ENCODE measurements at regions not wholly inside any gene's neighbourhood (a gene's known extent, or its start where the extent isn't known, plus 50 kb on each side); places are given as distances from the start of the nearest gene placed in this dataset.

GRCh38 chr4:32771491-32771890 is 2051.3 kb downstream of the PCDH7 start:
- H3K27me3 ChIP-seq (ENCODE audit: control insufficient read depth in 1 of 2, insufficient read depth in 2 of 2, low read length in 2 of 2), result no peaks in the 10 kb centered on the region
- no peaks in the 10 kb centered on the region for H3K36me3 ChIP-seq (ENCODE audit: insufficient read depth, low read length)
- no peaks in the 10 kb centered on the region for H3K4me1 Mint-ChIP-seq (ENCODE audit: low read depth)
- H3K4me1 ChIP-seq (ENCODE audit: insufficient read depth, low read length), result no peaks in the 10 kb centered on the region
- CTCF ChIA-PET, result no interaction called here
- no peaks in the 10 kb centered on the region for H3K27me3 Mint-ChIP-seq
- ATAC-seq (ENCODE audit: poor library complexity), result no peak
- no peak overlapping the region for H3K4me3 Mint-ChIP-seq
- peaks cover 11% of the 10 kb centered on the region for H3K9me3 Mint-ChIP-seq
- no peak for TF ChIP-seq CTCF (IDR thresholded peaks at IDR 0.05)
- H3K27ac ChIP-seq (ENCODE audit: low read depth in 1 of 2, low read length in 2 of 2), result no peak overlapping the region
- DNase-seq, result no peak
- intact Hi-C loops (cut with DNase I, micrococcal nuclease), result no loop called here
- POLR2A ChIA-PET, result no interaction called here
- H3K9me3 ChIP-seq (ENCODE audit: control insufficient read depth in 1 of 2, insufficient read depth in 1 of 2, low read length in 2 of 2), result peaks cover 0 to 3% of the 10 kb centered on the region in 2 experiments
- H3K4me3 ChIP-seq (ENCODE audit: low read length), result no peak overlapping the region
- H3K36me3 Mint-ChIP-seq (ENCODE audit: low read depth), result no peaks in the 10 kb centered on the region
- no peak overlapping the region for H3K27ac Mint-ChIP-seq

- Mint-ChIP-seq H3K9me3 (peaks cover 14% of the 10 kb centered on the region), H3K36me3 (ENCODE audit: low read depth) (no peaks in the 10 kb centered on the region), H3K4me3 (no peak overlapping the region), H3K4me1 (ENCODE audit: low read depth) (no peaks in the 10 kb centered on the region), H3K27me3 (no peaks in the 10 kb centered on the region), H3K27ac (no peak overlapping the region)
- Histone ChIP-seq H3K4me1 (ENCODE audit: insufficient read depth, low read length) (no peaks in the 10 kb centered on the region), H3K36me3 (ENCODE audit: insufficient read depth, low read length) (no peaks in the 10 kb centered on the region), H3K9me3 (ENCODE audit: control insufficient read depth in 1 of 2, insufficient read depth in 1 of 2, low read length in 2 of 2) (peaks cover 0 to 4% of the 10 kb centered on the region in 2 experiments), H3K4me3 (ENCODE audit: low read length) (no peak overlapping the region), H3K27ac (ENCODE audit: low read depth in 1 of 2, low read length in 2 of 2) (no peak overlapping the region), H3K27me3 (ENCODE audit: control insufficient read depth in 1 of 2, insufficient read depth in 2 of 2, low read length in 2 of 2) (no peaks in the 10 kb centered on the region)
- ATAC-seq (ENCODE audit: poor library complexity) (no peak), DNase-seq (no peak)
- POLR2A ChIA-PET, result no interaction called here
- CTCF ChIA-PET, result no interaction called here
- TF ChIP-seq CTCF (IDR thresholded peaks at IDR 0.05), result no peak
- intact Hi-C loops (cut with DNase I, micrococcal nuclease), result no loop called here
Measured at GRCh38 chr4:32775049-32775448, 2054.9 kb downstream of the PCDH7 start.

GRCh38 chr4:32776435-32777203 is 2056.4 kb downstream of the PCDH7 start:
- intact Hi-C loops (cut with DNase I, micrococcal nuclease), result no loop called here
- CTCF ChIA-PET, result no interaction called here
- no peaks in the 10 kb centered on the region for H3K36me3 ChIP-seq (ENCODE audit: insufficient read depth, low read length)
- H3K4me1 Mint-ChIP-seq (ENCODE audit: low read depth), result no peaks in the 10 kb centered on the region
- H3K27ac ChIP-seq (ENCODE audit: low read depth in 1 of 2, low read length in 2 of 2), result no peak overlapping the region
- DNase-seq, result no peak
- TF ChIP-seq CTCF (IDR thresholded peaks at IDR 0.05), result no peak
- H3K4me3 ChIP-seq (ENCODE audit: low read length), result no peak overlapping the region
- no peak overlapping the region for H3K4me3 Mint-ChIP-seq
- H3K27me3 ChIP-seq (ENCODE audit: control insufficient read depth in 1 of 2, insufficient read depth in 2 of 2, low read length in 2 of 2), result no peaks in the 10 kb centered on the region
- no peaks in the 10 kb centered on the region for H3K4me1 ChIP-seq (ENCODE audit: insufficient read depth, low read length)
- peaks cover 14% of the 10 kb centered on the region for H3K9me3 Mint-ChIP-seq
- no peaks in the 10 kb centered on the region for H3K36me3 Mint-ChIP-seq (ENCODE audit: low read depth)
- H3K9me3 ChIP-seq (ENCODE audit: control insufficient read depth in 1 of 2, insufficient read depth in 1 of 2, low read length in 2 of 2), result peaks cover 4 to 7% of the 10 kb centered on the region in 2 experiments
- no peak overlapping the region for H3K27ac Mint-ChIP-seq
- ATAC-seq (ENCODE audit: poor library complexity), result no peak
- POLR2A ChIA-PET, result no interaction called here
- H3K27me3 Mint-ChIP-seq, result no peaks in the 10 kb centered on the region
